Tibial nerve (tissue), 3 donors: ENCODE measurements at regions not wholly inside any gene's neighbourhood (a gene's known extent, or its start where the extent isn't known, plus 50 kb on each side); places are given as distances from the start of the nearest gene placed in this dataset.

Experiments used
- CTCF ChIP-seq, 5 experiments: fragments of 200-600 bp in 3 of 5; fragments of 450-650 bp in 2 of 5; sonication (generic) in 3 of 5; IDR thresholded peaks; one replicate each; pipeline ENCODE4 v1.5.1; 2016 to 2019; ENCODE audit warnings: antibody characterized with exemption in 5 of 5, mild to moderate bottlenecking in 3 of 5, moderate library complexity in 2 of 5
- POLR2A ChIP-seq, 2 donors: fragments of 450-650 bp; IDR thresholded peaks; one replicate each; pipeline ENCODE4 v1.6.1; 2017; ENCODE audit warnings: antibody characterized with exemption in 2 of 2, mild to moderate bottlenecking in 2 of 2, moderate library complexity in 2 of 2

- TF ChIP-seq CTCF (IDR thresholded peaks at IDR 0.05), result no peak
- no peak for TF ChIP-seq POLR2A (IDR thresholded peaks at IDR 0.05)
Measured at GRCh38 chr10:128362514-128362913, 236.3 kb upstream of the MKI67 start.
